ENCODE measurements at regions not wholly inside any gene's neighbourhood (a gene's known extent, or its start where the extent isn't known, plus 50 kb on each side); places are given as distances from the start of the nearest gene placed in this dataset.

GRCh38 chr7:26553128-26553527 lies 261.5 kb downstream of the SNX10 start:
- TF ChIP-seq CBX2 (IDR thresholded peaks at IDR 0.05; ENCODE audit: borderline replicate concordance, low read depth) (no peak), POLR2A (IDR thresholded peaks at IDR 0.05; ENCODE audit: low read length) (no peak), CHD2 (IDR thresholded peaks at IDR 0.05; ENCODE audit: low read length, partially characterized antibody) (no peak), CTCF (IDR thresholded peaks at IDR 0.05) (no peak), REST (IDR thresholded peaks at IDR 0.05) (no peak), CEBPB (IDR thresholded peaks at IDR 0.05) (no peak), SMC3 (IDR thresholded peaks at IDR 0.05) (no peak), PHF8 (IDR thresholded peaks at IDR 0.05; ENCODE audit: borderline replicate concordance, low read depth) (no peak), RAD21 (conservative IDR thresholded peaks at IDR 0.05 in 1 of 2, IDR thresholded peaks at IDR 0.05 in 1 of 2) (no peak), ZFP36 (IDR thresholded peaks at IDR 0.05; ENCODE audit: borderline replicate concordance, partially characterized antibody) (no peak), KDM1A (IDR thresholded peaks at IDR 0.05; ENCODE audit: low read depth) (no peak), JUN (IDR thresholded peaks at IDR 0.05) (no peak), BHLHE40 (IDR thresholded peaks at IDR 0.05; ENCODE audit: low read depth, low read length) (no peak), TFCP2L1 (CRISPR knock-in tag; IDR thresholded peaks at IDR 0.05) (no peak)

Data from A549 (cell line).